Midbrain (tissue), 1 donor: ENCODE measurements at regions not wholly inside any gene's neighbourhood (a gene's known extent, or its start where the extent isn't known, plus 50 kb on each side); places are given as distances from the start of the nearest gene placed in this dataset.
A peak's percentile ranks its signal among the peaks of the same experiment; 100 is the strongest.
"Not testable (repeated sequence)": the region's sequence is repeated elsewhere in the genome, so short reads cannot be mapped to it uniquely, and the experiment has no call there.

Experiments used
- DNase-seq: peaks from one replicate; lab custom pipeline; 2025; lab: John Stamatoyannopoulos, UW

GRCh38 chr1:119253366-119253765 lies 112.9 kb upstream of the WARS2 start:
- DNase-seq: no peak

GRCh38 chr1:119254067-119254720 lies 113.7 kb upstream of the WARS2 start:
- DNase-seq: no peak

- not testable (repeated sequence) for DNase-seq
Observed at GRCh38 chr1:119256089-119256488, 112.5 kb upstream of the HAO2 start.

GRCh38 chr1:119260506-119260905 lies 108.1 kb upstream of the HAO2 start:
- no peak for DNase-seq

- no peak for DNase-seq
Observed at GRCh38 chr1:119266386-119266785, 102.2 kb upstream of the HAO2 start.

GRCh38 chr1:119266858-119267257 lies 101.7 kb upstream of the HAO2 start:
- DNase-seq: no peak

GRCh38 chr1:119267288-119267687 lies 101.3 kb upstream of the HAO2 start:
- not testable (repeated sequence) for DNase-seq

- no peak for DNase-seq
Observed at GRCh38 chr1:119268879-119269278, 99.7 kb upstream of the HAO2 start.

GRCh38 chr1:119275145-119276134 lies 93.1 kb upstream of the HAO2 start:
- peak; percentile 31 for DNase-seq

GRCh38 chr1:119276558-119276957 lies 92.0 kb upstream of the HAO2 start:
- DNase-seq: no peak

- DNase-seq: no peak
Observed at GRCh38 chr1:119279456-119280381, 88.9 kb upstream of the HAO2 start.

GRCh38 chr1:119285482-119285881 lies 83.1 kb upstream of the HAO2 start:
- no peak for DNase-seq

GRCh38 chr1:119286587-119287181 lies 81.9 kb upstream of the HAO2 start:
- DNase-seq: peak; percentile 14

- DNase-seq: no peak
Observed at GRCh38 chr1:119288751-119289150, 79.8 kb upstream of the HAO2 start.

- DNase-seq: no peak
Observed at GRCh38 chr1:119290297-119290696, 78.3 kb upstream of the HAO2 start.

- no peak for DNase-seq
Observed at GRCh38 chr1:119291611-119292206, 76.9 kb upstream of the HAO2 start.

- DNase-seq: no peak
Observed at GRCh38 chr1:119293797-119294196, 74.8 kb upstream of the HAO2 start.

GRCh38 chr1:119294199-119294598 lies 74.4 kb upstream of the HAO2 start:
- DNase-seq: no peak

- DNase-seq: no peak
Observed at GRCh38 chr1:119294722-119295121, 73.9 kb upstream of the HAO2 start.

- no peak for DNase-seq
Observed at GRCh38 chr1:119298687-119299303, 69.8 kb upstream of the HAO2 start.

GRCh38 chr1:119302011-119302410 lies 66.6 kb upstream of the HAO2 start:
- no peak for DNase-seq
